ENCODE measurements at regions not wholly inside any gene's neighbourhood (a gene's known extent, or its start where the extent isn't known, plus 50 kb on each side); places are given as distances from the start of the nearest gene placed in this dataset.
"Not testable (repeated sequence)": the region's sequence is repeated elsewhere in the genome, so short reads cannot be mapped to it uniquely, and the experiment has no call there.

DNA sequence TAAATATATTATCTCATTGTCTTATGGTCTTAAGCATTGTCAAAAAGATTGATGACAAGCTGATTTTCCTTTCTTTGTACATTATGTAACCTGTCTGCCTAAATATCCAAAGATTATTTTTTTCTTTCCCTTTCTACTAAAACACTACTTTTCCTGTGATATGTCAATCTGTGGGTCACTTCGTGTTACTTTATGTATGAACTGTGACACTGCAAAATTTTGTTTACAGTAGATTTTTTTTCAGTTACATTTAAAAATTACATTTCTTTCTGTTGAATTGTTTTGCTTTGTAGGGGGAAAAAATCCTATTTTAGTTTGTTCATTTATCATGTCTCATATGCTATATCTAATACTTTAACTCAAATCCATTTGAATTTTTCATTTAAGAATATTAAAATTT is 392.3 kb upstream of the ATXN7L3B start:
- Histone ChIP-seq H3K4me2 (no peak overlapping the region), H3K9ac (no peak overlapping the region), H3K27me3 (no peaks in the 10 kb centered on the region), H3K4me1 (no peaks in the 10 kb centered on the region), H4K20me1 (no peaks in the 10 kb centered on the region), H3K36me3 (no peaks in the 10 kb centered on the region), H3K4me3 (no peak overlapping the region), H3K27ac (no peak overlapping the region), H3K9me3 (no peaks in the 10 kb centered on the region)
- no peak for TF ChIP-seq Cebpa-rat (IDR thresholded peaks at IDR 0.05)

GRCh38 chr12:74148849-74149248 is 388.8 kb upstream of the ATXN7L3B start:
- Histone ChIP-seq H3K27me3 (no peaks in the 10 kb centered on the region), H3K4me1 (no peaks in the 10 kb centered on the region), H3K36me3 (no peaks in the 10 kb centered on the region), H3K27ac (no peak overlapping the region), H3K4me2 (no peak overlapping the region), H3K9me3 (no peaks in the 10 kb centered on the region), H3K4me3 (no peak overlapping the region), H4K20me1 (no peaks in the 10 kb centered on the region), H3K9ac (no peak overlapping the region)
- no peak for TF ChIP-seq Cebpa-rat (IDR thresholded peaks at IDR 0.05)

- no peaks in the 10 kb centered on the region for H3K9me3 ChIP-seq
- TF ChIP-seq Cebpa-rat (IDR thresholded peaks at IDR 0.05), result no peak
- H3K27me3 ChIP-seq, result no peaks in the 10 kb centered on the region
- H4K20me1 ChIP-seq, result no peaks in the 10 kb centered on the region
- H3K36me3 ChIP-seq, result no peaks in the 10 kb centered on the region
- no peak overlapping the region for H3K4me3 ChIP-seq
- H3K4me2 ChIP-seq, result no peak overlapping the region
- no peak overlapping the region for H3K27ac ChIP-seq
- no peaks in the 10 kb centered on the region for H3K4me1 ChIP-seq
- H3K9ac ChIP-seq, result no peak overlapping the region
Measured at GRCh38 chr12:74152370-74152769, 385.3 kb upstream of the ATXN7L3B start.

DNA sequence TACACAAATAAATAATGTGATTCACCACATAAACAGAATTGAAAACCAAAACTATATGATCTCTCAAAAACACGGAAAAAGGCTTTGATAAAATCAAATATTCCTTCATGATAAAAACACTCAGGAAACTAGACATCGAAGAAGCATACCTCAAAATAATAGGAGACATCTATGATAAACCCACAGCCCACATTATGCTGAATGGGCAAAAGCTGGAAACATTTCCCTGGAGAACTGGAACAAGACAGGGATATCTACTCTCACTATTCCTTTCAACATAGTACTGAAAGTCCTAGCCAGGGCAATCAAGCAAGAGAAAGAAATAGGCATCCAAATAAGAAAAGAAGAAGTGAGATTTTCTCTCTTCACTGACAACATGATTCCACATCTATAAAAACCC is 371.5 kb upstream of the ATXN7L3B start:
- no peaks in the 10 kb centered on the region for H3K27me3 ChIP-seq
- no peak overlapping the region for H3K4me3 ChIP-seq
- no peaks in the 10 kb centered on the region for H4K20me1 ChIP-seq
- H3K4me1 ChIP-seq, result no peaks in the 10 kb centered on the region
- H3K27ac ChIP-seq, result no peak overlapping the region
- no peak overlapping the region for H3K4me2 ChIP-seq
- no peaks in the 10 kb centered on the region for H3K36me3 ChIP-seq
- H3K9ac ChIP-seq, result no peak overlapping the region
- no peaks in the 10 kb centered on the region for H3K9me3 ChIP-seq
- TF ChIP-seq Cebpa-rat (IDR thresholded peaks at IDR 0.05), result no peak

DNA sequence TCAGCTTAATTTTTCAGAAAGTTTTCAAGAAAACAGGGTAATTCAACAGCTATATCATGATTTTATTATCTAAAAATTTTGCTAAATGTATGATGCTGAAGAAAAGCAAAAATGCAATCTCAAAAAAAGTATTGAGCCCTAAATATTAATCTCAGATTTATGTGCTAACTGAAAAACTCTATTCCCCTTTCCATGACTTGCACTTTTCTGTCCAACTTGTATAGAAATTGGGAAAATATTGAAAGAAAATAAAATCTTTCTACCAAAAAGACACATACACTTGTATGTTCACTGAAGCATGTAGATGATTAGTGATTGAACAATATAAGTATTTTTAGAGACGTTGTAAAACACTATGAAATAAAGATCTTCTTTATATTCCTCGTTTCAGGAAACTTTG is 368.0 kb upstream of the ATXN7L3B start:
- no peak for TF ChIP-seq Cebpa-rat (IDR thresholded peaks at IDR 0.05)
- Histone ChIP-seq H3K4me2 (no peak overlapping the region), H3K9ac (no peak overlapping the region), H3K4me1 (no peaks in the 10 kb centered on the region), H3K9me3 (no peaks in the 10 kb centered on the region), H3K4me3 (no peak overlapping the region), H3K27ac (no peak overlapping the region), H4K20me1 (no peaks in the 10 kb centered on the region), H3K27me3 (no peaks in the 10 kb centered on the region), H3K36me3 (no peaks in the 10 kb centered on the region)

- no peaks in the 10 kb centered on the region for H3K9me3 ChIP-seq
- no peak overlapping the region for H3K9ac ChIP-seq
- no peaks in the 10 kb centered on the region for H4K20me1 ChIP-seq
- H3K4me1 ChIP-seq, result no peaks in the 10 kb centered on the region
- H3K4me2 ChIP-seq, result no peak overlapping the region
- no peaks in the 10 kb centered on the region for H3K27me3 ChIP-seq
- no peak overlapping the region for H3K27ac ChIP-seq
- H3K36me3 ChIP-seq, result no peaks in the 10 kb centered on the region
- H3K4me3 ChIP-seq, result no peak overlapping the region
- no peak for TF ChIP-seq Cebpa-rat (IDR thresholded peaks at IDR 0.05)
Measured at GRCh38 chr12:74170645-74171477, 366.8 kb upstream of the ATXN7L3B start.

DNA sequence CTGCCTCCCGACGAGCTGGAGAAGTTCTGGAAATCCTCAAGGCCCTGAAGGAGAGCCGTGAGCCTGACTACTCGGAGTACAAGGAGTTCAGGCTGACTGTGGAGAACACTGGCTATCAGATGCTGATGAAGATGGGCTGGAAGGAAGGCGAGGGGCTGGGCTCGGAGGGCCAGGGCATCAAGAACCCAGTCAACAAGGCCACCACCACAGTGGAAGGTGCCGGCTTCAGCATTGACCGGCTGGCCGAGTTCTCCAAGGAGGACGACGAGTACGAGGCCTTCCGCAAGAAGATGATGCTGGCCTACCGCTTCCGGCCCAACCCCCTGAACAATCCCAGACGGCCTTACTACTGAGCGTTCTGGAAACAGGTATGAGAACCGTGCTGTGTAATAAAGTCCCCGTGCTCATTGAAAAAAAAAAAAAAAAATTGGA is 366.1 kb upstream of the ATXN7L3B start:
- H3K27ac ChIP-seq, result no peak overlapping the region

GRCh38 chr12:74174961-74175360 is 362.7 kb upstream of the ATXN7L3B start:
- not testable (repeated sequence) for H3K4me1 ChIP-seq, H4K20me1 ChIP-seq, H3K4me2 ChIP-seq, H3K9me3 ChIP-seq, H3K27me3 ChIP-seq, H3K9ac ChIP-seq, H3K4me3 ChIP-seq, H3K27ac ChIP-seq, H3K36me3 ChIP-seq

More for the DNA sequence above, 366.1 kb upstream of the ATXN7L3B start:
- Histone ChIP-seq H3K27me3 (no peaks in the 10 kb centered on the region), H4K20me1 (no peaks in the 10 kb centered on the region), H3K4me2 (no peak overlapping the region), H3K9ac (no peak overlapping the region), H3K9me3 (no peaks in the 10 kb centered on the region), H3K4me3 (no peak overlapping the region), H3K36me3 (no peaks in the 10 kb centered on the region), H3K4me1 (no peaks in the 10 kb centered on the region)
- no peak for TF ChIP-seq Cebpa-rat (IDR thresholded peaks at IDR 0.05)

DNA sequence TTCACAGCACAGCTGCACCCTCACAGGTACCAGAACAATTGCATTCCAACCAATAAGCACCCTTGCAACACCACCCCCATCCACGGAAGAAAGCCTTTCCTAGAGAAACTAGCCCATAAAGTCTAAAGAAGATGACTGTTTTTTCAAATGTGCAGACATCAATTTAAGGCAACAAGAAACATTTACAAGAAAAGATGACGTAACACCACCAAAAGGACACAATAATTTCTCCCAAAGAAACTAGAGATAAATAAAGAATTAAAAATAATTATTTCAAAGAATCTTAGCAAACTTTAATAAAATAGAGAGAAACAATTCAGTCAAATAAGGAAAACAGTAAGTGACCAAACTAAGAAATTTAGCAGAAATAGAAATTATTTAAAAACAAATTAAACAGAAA is 352.3 kb upstream of the ATXN7L3B start:
- Histone ChIP-seq H3K27me3 (no peaks in the 10 kb centered on the region), H3K36me3 (no peaks in the 10 kb centered on the region), H3K4me3 (no peak overlapping the region), H3K4me1 (no peaks in the 10 kb centered on the region), H3K9ac (no peak overlapping the region), H3K27ac (no peak overlapping the region), H3K9me3 (no peaks in the 10 kb centered on the region), H3K4me2 (no peak overlapping the region), H4K20me1 (no peaks in the 10 kb centered on the region)
- TF ChIP-seq Cebpa-rat (IDR thresholded peaks at IDR 0.05), result no peak

DNA sequence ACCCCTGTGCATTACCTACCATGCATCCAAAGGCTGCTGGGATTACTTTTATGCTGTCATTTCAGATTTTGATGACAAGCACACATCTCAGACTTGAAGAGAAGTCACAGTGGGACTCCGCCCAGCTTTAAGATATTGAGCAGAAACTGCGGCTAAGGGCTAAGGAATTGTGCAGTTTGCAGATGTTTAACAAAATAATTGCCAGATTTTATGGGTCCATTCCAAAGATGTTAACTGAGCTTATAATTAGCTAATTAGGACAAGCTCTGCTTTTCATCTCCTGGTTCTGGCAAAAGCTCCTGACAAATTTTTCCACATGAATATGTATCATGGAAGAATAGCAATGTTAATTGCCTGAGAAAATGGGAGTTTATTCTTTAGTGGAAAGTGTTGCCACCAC is 344.4 kb upstream of the ATXN7L3B start:
- no peaks in the 10 kb centered on the region for H3K36me3 ChIP-seq
- H3K27ac ChIP-seq, result no peak overlapping the region
- H4K20me1 ChIP-seq, result no peaks in the 10 kb centered on the region
- H3K4me2 ChIP-seq, result no peak overlapping the region
- H3K4me1 ChIP-seq, result no peaks in the 10 kb centered on the region
- no peak overlapping the region for H3K4me3 ChIP-seq
- no peak for TF ChIP-seq Cebpa-rat (IDR thresholded peaks at IDR 0.05)
- no peaks in the 10 kb centered on the region for H3K9me3 ChIP-seq
- no peaks in the 10 kb centered on the region for H3K27me3 ChIP-seq
- H3K9ac ChIP-seq, result no peak overlapping the region

DNA sequence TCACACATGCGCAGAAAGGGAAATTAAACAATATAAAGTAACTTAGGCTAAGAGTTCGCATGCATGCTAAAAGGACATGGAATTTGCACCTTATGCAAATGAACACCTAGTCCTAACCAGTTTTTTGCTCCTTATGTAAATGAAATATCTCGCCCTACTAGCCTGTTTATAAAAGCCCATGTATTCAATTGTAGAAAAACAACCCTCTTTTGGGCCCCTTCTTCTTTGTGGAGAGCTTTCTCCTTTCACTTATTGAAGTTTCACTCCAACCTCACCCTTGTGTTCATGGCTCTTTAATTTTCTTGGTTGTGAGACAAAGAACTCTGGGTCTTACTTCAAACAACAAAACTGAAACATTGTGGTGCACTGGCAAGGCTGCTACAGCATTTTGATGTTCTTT is 333.4 kb upstream of the ATXN7L3B start:
- Histone ChIP-seq H3K9ac (no peak overlapping the region), H3K36me3 (no peaks in the 10 kb centered on the region), H3K27ac (no peak overlapping the region), H3K4me3 (no peak overlapping the region), H3K4me1 (no peaks in the 10 kb centered on the region), H3K4me2 (no peak overlapping the region), H4K20me1 (no peaks in the 10 kb centered on the region), H3K9me3 (0 out of 2 replicates have a peak, but pooled peaks cover 15% of the 10 kb centered on the region), H3K27me3 (no peaks in the 10 kb centered on the region)
- TF ChIP-seq Cebpa-rat (IDR thresholded peaks at IDR 0.05), result no peak
